ENCODE measurements at regions not wholly inside any gene's neighbourhood (a gene's known extent, or its start where the extent isn't known, plus 50 kb on each side); places are given as distances from the start of the nearest gene placed in this dataset.

DNA sequence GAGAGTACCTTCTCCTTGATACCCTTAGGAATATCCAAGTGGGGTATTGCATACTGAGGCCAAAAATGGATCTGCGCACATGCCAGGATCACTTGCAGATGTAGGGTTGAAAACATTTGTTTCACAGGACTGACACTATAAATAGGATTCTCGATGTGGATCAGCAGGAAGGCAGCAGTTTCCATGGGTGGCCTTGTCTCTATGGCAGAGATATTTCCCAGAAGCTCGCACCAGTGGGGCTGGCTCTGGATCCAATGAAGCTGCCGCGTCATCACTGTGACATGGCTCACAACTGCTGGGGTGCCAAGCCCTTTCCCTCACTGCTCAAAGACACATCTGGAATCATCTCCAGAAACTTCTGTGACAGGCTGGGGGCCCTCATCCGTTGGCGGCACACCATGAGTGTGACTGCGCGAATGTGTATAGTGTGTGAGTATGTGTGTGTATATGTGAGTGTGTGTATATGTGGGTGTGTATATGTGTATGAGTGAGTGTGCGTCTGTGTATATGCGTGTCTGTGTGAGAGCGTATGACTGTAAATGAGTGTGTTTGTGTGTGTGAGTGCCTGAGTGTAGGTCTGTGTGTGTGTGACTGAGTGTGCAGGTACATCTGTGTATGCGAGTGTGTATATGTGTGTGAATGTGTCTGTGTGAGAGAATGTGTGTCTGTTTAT lies 182.5 kb downstream of the GAS1 start:
- DNase-seq (ENCODE audit: low read depth, low spot score) = no peak

DNA sequence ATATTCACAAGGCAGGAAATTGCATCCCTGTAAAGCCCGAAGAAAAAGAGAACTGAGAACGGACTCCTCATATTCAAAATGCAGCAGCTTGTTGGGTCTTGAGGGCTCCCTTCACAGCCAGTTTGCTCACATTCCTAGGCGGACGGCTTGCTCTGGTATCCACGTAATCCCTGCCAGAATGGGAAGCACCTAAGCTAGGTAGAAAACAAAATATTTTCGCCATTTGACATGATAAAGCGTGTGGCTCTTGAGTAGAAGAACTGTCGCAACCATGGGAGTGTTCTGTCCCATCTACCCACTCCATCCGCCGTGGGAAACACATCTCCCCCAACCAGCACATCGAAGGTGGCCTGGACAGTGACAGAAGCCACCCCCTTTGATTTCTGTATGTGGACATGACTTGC lies 183.1 kb downstream of the GAS1 start:
- no peak for DNase-seq (ENCODE audit: low read depth, low spot score)

DNA sequence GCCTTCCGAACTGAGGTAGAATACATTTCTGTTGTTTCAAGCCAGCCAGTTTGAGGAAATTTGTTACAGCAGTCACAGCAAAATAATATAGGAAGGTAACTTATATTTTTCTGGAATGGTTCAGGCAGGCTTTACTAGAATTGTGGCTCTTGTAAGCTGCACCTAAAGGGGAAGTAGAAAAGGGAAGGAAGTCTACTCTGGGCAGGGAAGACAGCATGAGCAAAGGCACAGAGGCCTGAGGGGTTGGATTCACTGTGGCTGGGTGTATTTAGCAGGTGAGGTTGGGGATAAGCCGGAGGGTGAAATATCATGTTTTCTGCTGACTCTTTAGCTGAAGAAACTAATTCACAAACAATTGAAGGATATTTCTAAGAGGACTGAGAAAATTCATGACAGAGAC lies 183.5 kb downstream of the GAS1 start:
- DNase-seq (ENCODE audit: low read depth, low spot score) = no peak

DNA sequence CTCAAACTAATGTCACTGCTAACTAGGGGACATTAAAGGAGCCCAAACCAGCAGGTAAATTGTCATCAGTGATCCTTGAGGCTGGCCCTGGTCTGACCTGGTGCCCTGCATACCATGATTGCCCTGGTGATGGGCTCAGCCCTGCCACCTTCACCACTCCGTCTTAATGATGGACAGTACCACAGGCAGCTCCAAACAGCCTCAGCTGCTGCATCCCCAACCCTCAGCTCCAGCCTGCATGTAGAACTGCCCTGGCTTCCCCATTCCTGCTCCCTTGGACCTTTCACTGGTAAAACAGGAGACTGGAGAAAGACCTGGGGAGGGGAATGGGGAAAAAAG lies 190.0 kb downstream of the GAS1 start:
- no peak for DNase-seq (ENCODE audit: low read depth, low spot score)

DNA sequence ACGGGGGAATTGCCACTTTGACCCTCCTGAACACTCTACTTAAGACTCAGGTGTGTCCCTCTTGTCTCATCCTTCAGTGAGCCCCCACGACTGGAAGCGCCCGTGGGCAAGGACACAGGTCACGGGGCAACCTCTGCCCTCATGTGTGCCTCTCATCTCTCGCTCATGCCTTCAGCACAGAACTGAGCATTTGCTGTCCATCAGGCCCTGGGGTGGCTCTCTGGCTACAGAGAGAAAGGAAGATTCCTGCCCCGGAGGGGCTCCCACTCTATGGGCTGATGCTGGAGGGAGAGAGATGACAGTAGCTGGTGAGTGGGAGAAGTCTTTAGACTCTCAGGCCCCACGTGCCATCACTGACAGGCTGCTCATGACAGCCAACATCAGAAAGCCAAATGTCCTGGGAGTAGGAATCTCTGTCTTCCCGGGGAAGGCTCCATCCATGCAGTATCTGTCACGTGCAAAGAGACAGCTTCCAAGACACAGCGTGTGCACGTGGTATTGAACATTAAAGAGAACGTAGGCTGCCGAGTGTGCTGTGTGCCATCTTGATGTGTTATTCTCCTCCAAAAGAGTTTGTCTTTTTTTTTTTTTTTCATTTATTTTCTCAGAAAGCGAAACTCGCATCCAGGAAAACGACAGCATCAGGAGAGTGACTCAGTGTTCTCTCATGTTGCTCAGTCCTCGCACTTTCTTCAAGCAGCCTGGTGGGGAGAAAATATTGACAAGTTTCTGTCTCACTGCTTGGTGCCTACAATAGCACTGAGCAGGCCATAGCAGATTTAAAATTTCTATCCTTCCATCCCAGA lies 190.5 kb downstream of the GAS1 start:
- DNase-seq (ENCODE audit: low read depth, low spot score) = no peak

DNA sequence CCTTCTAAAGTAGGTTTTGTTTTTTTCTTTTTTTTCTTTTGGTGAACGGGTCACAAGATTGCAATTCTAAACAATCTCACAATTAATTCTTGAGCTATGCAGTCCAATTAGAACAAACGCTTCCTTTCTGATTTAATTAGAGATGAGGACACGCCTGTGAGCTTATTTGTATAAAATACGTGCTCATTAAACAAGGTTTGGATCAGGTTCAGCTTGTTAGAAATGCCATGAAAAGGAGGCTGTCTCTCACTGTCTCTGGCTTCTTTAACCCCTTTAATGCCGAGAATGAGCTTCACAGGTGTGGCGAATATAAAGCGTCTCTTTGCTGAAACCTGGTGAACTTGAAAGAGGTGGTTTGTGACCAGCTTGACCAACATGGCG lies 191.8 kb downstream of the GAS1 start:
- DNase-seq (ENCODE audit: low read depth, low spot score) = no peak

DNA sequence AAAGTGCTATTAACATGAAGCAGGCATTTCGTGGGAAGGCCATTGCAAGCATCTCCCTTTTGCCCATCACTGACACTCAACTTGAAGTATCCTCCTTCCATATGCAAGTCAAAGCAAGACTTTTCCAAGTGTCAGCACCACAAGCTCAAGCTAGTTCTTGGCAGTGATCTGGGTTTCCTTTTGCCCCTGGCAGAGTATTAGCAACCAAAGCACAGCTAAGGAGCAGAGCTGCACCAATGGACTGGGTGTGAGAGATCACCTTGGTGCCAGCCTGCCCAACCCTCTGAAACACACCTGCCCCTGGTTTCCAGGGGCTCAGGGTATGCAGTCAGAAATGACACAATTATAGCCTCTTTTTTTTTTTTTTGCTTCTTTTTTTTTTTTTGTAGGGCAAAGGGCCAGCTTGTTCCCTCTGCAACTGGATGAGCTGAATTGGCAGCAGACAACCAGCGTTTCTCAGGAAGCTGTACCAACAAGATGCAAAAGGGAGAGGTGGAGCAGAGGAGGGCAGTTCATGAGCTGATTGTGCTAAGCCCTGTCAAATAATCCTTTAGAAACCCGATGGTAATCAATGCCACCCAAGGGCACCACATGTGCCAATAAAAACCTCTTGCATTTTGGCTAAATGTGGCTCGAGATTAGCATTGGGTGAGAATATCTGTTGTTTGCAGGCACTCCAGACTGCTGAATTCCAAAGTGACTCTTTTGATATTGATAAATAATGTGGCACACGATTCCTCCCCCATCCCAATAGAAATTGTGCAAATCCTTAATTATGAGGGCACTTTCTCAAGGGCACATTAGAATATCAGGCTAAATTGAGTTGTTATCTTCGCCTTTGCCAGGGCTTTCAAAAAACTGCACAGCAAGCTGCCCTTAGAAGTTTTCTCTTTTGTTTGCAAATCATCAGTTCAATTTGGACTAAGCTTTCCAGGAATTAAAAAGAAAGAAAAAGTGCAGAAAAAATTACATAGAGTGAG lies 192.4 kb downstream of the GAS1 start:
- DNase-seq (ENCODE audit: low read depth, low spot score) = no peak

DNA sequence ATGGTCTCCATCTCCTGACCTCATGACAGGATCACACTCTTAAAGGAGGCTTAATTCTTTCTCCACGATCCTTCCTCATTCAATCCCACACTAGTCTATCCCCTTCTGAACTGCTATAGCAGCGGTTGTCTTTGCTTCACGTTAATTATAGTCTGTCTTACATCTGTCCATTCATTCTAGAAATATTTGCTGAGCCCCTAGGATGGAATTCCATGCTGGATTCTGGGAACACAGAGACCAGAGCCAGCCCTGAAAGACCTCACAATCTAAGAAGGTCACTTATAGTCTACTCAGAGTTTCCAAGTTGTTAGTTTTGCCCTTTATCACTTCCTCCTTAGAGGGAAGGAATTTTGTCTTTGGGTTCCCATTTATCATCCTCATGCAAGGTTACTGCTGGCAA lies 193.5 kb downstream of the GAS1 start:
- no peak for DNase-seq (ENCODE audit: low read depth, low spot score)

DNA sequence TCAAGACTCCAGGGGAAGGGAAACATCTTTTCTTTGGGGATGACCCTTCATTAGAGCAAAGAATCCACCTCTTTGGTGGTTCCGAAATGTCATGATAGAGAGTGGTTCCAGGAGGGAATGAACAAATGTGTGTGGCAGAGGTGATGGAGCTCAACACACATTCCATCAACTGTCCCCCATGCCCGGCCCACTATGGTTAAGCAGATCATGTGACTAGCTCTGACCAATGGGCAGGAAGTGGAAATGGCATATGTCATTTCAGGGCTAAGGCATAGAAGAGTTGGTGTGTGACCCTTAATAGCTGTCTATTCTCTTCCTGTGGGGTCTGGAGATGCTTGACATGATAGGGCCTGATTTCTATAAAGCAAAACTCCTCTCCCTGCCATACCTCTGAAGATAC lies 194.6 kb downstream of the GAS1 start:
- no peak for DNase-seq (ENCODE audit: low read depth, low spot score)

DNA sequence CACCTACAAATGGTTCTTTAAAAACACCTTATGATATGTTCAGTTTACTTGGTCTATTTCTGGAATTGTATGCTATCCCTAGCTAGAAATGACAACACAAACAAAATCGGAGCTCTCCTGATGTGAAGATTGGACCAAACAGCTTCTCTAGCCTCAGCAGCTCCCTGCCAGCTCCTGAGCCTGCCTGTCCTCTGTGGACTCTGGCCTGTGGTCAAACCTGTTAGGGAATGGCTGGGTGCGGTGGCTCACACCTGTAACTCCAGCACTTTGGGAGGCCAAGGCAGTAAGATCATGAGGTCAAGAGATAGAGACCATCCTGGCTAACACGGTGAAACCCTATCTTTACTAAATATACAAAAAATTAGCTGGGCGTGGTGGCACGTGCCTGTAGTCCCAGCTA lies 195.3 kb downstream of the GAS1 start:
- no peak for DNase-seq (ENCODE audit: low read depth, low spot score)

DNA sequence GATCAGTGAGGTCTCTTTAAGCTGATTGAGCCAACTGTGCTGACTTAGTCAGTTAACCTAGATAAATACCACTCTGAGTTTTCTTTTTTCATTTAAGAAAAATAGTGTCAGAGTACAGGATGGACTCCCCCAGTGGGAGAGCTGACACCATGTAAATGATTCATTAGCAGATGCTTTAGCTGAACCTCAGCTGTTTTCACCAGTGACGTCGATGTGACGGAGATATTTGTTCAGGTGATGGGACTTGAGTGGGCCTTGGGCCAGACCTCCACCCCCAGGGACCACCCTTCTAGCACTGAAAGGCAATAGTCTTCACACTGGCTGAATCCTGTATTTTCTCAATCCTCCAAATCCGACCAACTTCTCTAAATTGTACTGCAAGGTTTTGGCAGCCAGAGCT lies 196.1 kb downstream of the GAS1 start:
- DNase-seq (ENCODE audit: low read depth, low spot score) = no peak

DNA sequence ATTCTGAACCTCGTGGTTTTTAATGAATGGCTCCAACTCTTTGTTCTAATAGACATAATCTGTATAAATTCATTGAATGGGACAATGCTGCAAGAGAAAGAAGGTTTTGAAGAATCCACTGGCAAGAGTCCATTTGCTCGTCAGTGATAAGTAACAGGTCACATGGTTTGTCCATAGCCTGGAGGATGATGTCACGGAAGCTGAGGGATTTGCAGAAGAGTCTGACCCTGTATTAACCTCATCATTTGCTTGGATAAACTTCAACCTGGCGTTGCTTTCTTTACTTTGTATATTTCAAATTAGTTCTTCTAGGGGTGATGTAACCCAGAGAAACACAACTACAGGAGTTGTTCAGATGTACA lies 197.4 kb downstream of the GAS1 start:
- DNase-seq (ENCODE audit: low read depth, low spot score) = no peak

DNA sequence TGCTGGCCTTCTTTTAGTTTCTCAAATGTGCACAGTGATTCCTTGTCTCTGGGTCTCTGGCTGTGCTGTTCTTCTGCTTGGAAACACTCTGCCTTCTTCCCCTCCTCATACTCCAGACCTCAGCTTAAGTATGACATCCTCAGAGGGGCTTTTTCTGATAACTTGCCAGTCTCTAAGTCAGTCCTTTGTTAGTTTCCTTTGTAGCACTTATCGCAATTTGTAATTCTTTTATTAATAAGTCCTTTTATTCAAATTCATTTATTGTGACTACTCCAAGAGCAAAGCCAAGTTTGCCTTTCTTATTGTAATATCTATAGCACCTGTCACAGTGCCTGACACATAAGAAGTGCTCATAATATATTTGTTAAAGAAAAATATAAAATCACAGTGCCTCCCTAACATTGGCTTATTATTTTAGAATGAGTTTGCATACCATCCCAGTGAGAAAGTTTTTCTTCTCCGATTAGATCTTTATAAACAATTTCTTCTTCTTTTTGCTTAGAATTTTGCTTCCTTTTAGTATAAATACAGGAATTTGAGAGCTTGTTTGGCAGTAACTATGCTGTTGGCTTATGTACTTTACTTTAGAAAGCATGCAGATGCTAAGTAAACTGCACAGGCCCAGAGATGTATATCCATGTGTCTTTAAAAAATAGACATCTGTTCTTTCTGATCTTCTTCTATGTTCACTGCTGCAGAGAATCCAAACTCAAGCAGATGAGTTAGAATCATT lies 198.0 kb downstream of the GAS1 start:
- no peak for DNase-seq (ENCODE audit: low read depth, low spot score)

DNA sequence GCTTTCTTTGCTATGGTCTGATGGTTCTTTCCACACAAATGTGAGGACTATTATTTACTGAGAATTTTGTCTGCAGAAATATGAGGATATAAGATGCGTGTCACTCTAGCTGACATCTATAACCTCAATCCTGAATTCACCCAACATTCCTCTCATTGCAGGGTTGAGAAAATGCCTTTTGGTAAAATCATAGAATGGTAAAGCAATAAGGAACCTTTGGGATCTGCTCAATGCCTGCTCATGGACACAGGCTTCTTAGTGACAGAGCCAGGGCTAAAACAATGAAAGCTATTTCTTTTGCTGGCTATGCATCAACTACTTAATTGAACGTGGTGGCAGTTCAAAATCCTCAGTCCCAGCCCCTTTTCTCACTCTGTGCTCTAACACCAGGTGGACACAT lies 199.6 kb downstream of the GAS1 start:
- no peak for DNase-seq (ENCODE audit: low read depth, low spot score)

DNA sequence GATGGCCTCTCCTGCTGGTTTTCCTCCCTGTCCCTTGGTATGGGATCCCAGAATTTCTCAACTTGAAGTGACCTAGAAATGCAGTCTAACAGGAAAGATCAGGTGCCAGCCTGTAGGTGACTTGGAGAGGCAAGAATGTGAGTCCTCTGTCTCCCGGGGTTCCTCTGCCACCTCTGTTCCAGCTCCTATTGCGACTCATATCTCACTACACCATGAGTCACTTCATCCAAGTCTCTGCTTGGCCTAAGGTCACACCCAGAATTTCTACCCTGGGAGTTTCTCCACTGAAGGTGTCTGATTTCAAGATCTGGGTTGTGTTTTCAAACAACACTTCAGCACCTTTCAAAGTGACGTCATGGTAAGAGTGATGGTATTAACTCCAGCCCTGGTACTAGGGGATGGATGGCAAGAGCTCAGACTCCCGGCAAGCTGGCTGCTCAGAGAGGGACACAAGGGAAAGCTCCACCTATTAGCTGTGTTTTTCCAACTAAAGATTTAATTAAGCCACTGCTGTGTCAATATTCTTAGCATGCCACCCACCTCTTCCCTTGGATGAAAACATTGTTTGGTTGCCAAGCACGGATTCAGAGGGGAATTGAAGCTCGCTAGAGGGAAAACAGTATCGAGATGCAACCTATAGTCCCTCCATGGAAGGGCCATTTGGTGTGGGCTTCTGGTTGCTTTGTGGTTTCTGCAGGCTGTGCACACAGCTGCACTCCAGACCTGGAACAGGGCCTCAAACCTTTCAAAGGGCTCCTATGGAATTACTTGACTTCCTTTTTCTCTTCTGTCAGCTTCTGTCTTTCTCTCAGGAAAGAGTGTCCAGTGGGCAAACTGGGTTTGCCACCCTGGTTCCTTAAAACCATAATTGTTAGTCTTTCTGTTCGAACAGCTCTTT lies 205.7 kb downstream of the GAS1 start:
- no peak for DNase-seq (ENCODE audit: low read depth, low spot score)

DNA sequence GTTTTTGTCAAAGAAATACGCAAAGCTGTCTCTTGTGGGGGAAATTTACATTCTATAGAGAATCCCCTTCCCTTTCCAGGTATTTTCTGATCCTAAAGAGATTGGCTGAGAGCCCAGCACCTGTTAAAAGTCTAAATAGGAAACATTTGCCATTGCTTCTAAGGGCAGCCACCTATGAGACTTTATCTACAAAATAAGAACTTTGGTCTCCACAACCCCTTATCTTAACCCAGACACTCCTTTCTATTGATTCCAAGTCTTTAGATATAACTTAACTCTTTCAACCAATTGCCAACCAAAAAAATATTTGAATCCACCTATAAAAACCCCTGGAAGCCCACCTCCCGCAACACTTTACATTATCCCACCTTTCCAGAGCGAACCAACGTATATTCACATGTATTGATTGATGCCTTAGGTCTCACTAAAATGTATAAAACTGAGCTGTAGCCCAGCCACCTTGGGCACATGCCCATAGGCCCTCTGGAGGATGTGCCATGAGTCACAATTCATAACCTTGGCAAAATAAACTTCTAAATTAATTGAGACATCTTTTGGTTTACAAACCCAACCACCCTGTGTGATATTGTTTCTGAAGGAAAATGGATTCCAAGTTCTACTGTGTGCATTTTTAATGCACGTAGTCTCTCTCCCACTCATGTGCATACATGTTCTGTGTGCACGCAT lies 211.4 kb downstream of the GAS1 start:
- DNase-seq (ENCODE audit: low read depth, low spot score) = no peak

DNA sequence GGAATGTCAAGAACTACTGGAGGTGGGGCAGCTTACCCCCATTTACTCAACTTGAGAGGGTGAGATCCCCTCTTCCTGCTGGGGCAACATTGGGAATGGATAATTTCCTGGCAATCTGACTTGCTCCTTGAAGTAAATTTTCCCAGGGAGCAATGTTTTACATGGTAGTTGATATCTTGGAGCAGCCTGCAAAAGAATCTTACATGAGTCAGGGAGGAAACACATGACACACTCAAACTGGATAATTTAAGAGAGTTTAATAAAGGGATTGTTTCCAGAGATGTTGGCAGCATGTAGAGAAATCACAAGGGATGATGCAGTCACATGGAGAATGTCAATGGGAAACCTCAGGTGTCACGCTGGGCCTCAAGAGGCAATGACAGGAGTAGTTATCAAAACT lies 212.5 kb downstream of the GAS1 start:
- DNase-seq (ENCODE audit: low read depth, low spot score) = no peak

DNA sequence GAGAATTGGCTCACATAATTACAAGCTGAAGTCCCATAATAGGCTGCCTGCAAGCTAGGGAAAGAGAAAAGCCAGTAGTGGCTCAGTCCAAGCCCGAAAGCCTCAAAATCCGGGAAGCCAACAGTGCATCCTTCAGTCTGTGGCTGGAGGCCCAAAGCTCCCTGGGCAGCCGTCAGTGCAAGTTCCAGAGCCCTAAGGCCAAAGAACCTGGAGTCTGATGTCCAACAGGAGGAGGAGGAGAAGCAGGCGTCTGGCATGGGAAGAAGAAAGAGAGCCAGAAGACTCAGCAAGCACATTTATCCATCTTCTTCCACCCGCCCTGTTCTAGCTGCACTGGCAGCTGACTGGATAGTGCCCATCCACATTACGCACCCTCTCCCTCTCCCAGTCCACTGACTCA lies 213.4 kb downstream of the GAS1 start:
- no peak for DNase-seq (ENCODE audit: low read depth, low spot score)

DNA sequence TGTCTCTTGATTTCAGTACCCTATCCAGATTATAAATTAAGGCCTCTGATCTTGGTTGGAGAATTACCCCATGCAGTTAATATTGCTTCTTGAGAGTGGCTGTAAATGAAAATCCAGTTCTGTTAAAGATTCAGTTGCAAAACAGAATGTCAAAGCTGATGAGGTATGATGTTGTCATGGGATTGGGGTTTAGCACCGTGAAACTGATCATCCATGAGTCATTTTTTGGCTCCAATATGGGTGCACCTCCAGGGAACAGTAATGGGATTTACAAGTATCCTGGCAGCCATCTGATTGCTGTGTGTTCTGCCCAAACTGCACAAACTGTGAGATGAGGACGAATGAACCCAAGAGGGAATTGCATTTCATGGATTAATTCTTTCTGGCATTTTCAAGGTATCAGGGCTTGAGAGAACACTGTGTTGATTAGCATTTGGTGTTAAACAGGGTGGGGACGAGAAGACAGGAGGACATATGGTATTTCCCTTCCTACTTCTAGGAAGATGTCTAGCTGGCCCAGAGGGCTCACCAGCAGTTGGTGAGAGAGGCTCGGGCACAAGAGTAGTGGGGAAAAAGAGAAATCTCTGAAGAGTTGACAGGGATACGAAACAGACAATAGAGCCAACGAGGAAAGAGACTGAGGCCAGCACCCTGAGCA lies 214.7 kb downstream of the GAS1 start:
- no peak for DNase-seq (ENCODE audit: low read depth, low spot score)
